ENCODE measurements at regions not wholly inside any gene's neighbourhood (a gene's known extent, or its start where the extent isn't known, plus 50 kb on each side); places are given as distances from the start of the nearest gene placed in this dataset.

DNA sequence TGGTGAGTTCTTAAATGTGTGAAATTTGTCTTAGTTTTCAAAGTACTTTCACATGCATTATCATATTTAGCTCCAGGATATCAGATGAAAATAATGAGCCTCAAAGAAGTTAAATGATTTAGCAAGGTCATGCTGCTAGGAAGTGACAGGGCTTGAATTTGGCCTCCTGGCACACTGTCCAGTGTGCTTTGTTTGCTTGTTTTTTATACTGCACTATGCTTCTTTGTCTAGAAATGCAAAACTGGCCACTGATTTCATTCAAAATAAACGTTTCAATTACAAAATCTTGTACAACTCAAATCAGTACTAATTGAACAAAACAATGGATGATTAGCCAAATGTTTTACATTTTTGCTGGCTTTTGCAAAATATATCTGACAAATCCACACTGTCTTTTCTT, 583.3 kb upstream of the CBLB start:
- Histone ChIP-seq H3K4me1 (ENCODE audit: insufficient read depth) (no peaks in the 10 kb centered on the region), H3K27ac (no peak overlapping the region), H3K4me3 (no peak overlapping the region), H3K36me3 (replicated peaks; ENCODE audit: insufficient read depth, low read depth) (no peaks in the 10 kb centered on the region), H2AFZ (no peak overlapping the region), H3K9me2 (replicated peaks; ENCODE audit: insufficient read depth) (no peaks in the 10 kb centered on the region), H4K20me1 (ENCODE audit: insufficient read depth, poor library complexity, severe bottlenecking) (no peaks in the 10 kb centered on the region), H3K79me2 (no peaks in the 10 kb centered on the region), H3K27me3 (no peaks in the 10 kb centered on the region), H3K9me3 (ENCODE audit: low read depth) (no peaks in the 10 kb centered on the region), H3K4me2 (no peak overlapping the region)
- no peak for DNase-seq (ENCODE audit: low spot score)
- TF ChIP-seq EZH2phosphoT487 (IDR thresholded peaks at IDR 0.05; ENCODE audit: low read depth, severe bottlenecking, unreplicated experiment) = no peak
- TF ChIP-seq, protein P1, sequence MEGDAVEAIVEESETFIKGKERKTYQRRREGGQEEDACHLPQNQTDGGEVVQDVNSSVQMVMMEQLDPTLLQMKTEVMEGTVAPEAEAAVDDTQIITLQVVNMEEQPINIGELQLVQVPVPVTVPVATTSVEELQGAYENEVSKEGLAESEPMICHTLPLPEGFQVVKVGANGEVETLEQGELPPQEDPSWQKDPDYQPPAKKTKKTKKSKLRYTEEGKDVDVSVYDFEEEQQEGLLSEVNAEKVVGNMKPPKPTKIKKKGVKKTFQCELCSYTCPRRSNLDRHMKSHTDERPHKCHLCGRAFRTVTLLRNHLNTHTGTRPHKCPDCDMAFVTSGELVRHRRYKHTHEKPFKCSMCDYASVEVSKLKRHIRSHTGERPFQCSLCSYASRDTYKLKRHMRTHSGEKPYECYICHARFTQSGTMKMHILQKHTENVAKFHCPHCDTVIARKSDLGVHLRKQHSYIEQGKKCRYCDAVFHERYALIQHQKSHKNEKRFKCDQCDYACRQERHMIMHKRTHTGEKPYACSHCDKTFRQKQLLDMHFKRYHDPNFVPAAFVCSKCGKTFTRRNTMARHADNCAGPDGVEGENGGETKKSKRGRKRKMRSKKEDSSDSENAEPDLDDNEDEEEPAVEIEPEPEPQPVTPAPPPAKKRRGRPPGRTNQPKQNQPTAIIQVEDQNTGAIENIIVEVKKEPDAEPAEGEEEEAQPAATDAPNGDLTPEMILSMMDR (IDR thresholded peaks at IDR 0.05; ENCODE audit: poor library complexity) = no peak
- WGBS (ENCODE audit: low lambda C conversion rate, missing lambda C conversion rate) = 52% methylated on average over 1 of the region's 1 CpG

GRCh38 chr3:106454497-106454896, 585.7 kb upstream of the CBLB start:
- DNase-seq (ENCODE audit: low spot score) = no peak
- TF ChIP-seq, protein P1 (IDR thresholded peaks at IDR 0.05; ENCODE audit: poor library complexity) = no peak
- TF ChIP-seq EZH2phosphoT487 (IDR thresholded peaks at IDR 0.05; ENCODE audit: low read depth, severe bottlenecking, unreplicated experiment) (no peak), EZH2 (IDR thresholded peaks at IDR 0.05; ENCODE audit: borderline replicate concordance) (no peak)
- Histone ChIP-seq H3K27me3 (no peaks in the 10 kb centered on the region), H3K36me3 (replicated peaks; ENCODE audit: insufficient read depth, low read depth) (no peaks in the 10 kb centered on the region), H3K4me1 (ENCODE audit: insufficient read depth) (no peaks in the 10 kb centered on the region), H3K27ac (no peak overlapping the region), H3K9me2 (replicated peaks; ENCODE audit: insufficient read depth) (no peaks in the 10 kb centered on the region), H3K79me2 (no peaks in the 10 kb centered on the region), H3K4me2 (no peak overlapping the region), H4K20me1 (ENCODE audit: insufficient read depth, poor library complexity, severe bottlenecking) (no peaks in the 10 kb centered on the region), H2AFZ (no peak overlapping the region), H3K9me3 (ENCODE audit: low read depth) (no peaks in the 10 kb centered on the region), H3K4me3 (no peak overlapping the region)
- 92% methylated on average over 4 of the region's 4 CpGs for WGBS (ENCODE audit: low lambda C conversion rate, missing lambda C conversion rate)

DNA sequence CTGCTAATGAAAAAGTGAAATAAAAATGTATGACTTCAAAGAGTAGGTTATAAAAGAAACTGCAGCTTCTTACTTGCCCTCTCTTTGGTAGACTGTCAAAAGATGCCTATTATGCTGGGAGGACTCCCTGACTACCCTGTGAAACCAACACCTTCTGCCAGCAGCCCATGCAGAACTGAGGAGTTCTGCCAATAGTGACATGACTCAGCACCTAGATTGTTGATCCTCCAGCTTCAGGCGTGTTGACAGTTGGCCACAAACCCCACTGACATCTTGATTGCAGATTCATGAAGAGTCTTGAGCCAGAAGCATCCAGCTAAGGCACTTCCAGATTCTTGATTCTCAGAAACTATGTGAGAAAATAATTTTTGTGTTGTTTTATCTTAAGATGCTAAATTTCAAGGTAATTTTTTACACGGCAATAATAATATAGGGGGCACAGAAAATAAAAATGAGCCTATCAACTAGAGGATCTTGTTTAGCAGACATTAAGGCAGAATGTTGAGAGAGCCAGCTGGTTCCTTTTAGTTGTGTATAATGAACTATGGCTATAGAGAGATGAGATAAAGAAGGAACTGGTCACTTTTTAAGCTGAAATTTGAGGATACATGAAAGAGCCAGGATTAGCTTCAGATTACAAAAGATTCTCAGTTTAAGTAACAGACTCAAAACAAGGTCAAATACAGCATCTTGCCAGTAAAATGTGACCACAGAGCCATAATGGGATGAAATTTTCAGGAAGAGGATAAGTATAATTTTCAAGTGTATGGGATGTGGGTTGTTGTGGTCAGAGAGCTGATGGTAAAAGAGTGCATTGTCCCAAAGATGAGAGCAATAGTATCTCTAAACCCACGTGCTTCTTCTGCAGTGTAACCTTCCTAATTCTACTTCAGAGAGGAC, 588.7 kb upstream of the CBLB start:
- 45% methylated on average over 3 of the region's 3 CpGs for WGBS (ENCODE audit: low lambda C conversion rate, missing lambda C conversion rate)
- Histone ChIP-seq H3K36me3 (replicated peaks; ENCODE audit: insufficient read depth, low read depth) (no peaks in the 10 kb centered on the region), H3K9me2 (replicated peaks; ENCODE audit: insufficient read depth) (no peaks in the 10 kb centered on the region), H3K4me1 (ENCODE audit: insufficient read depth) (no peaks in the 10 kb centered on the region), H3K4me3 (no peak overlapping the region), H2AFZ (no peak overlapping the region), H3K4me2 (no peak overlapping the region), H3K27me3 (no peaks in the 10 kb centered on the region), H3K79me2 (no peaks in the 10 kb centered on the region), H4K20me1 (ENCODE audit: insufficient read depth, poor library complexity, severe bottlenecking) (no peaks in the 10 kb centered on the region), H3K9me3 (ENCODE audit: low read depth) (no peaks in the 10 kb centered on the region), H3K27ac (no peak overlapping the region)
- TF ChIP-seq, protein P1 (IDR thresholded peaks at IDR 0.05; ENCODE audit: poor library complexity) = no peak
- no peak for DNase-seq (ENCODE audit: low spot score)
